ENCODE measurements at regions not wholly inside any gene's neighbourhood (a gene's known extent, or its start where the extent isn't known, plus 50 kb on each side); places are given as distances from the start of the nearest gene placed in this dataset.

DNA sequence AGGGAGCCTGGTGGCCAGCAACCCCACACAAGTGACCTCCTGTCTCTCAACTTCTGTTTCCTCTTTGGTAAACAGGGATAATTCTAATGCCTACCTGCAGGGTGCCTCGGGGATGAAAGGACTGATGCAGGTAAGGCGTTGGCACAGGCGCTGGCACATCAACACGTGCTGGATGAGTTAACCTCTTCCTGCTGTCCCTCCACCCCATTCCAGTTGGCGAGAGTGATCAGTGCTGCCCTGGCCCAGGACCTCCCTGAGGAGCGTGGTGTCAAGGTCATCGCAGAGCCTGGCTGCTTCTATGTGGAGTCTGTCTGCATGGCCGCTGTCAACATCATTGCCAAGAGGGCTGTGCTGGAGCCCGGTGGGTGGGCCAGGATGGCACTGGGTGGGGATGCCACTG is 69.1 kb upstream of the TINAGL1 start:
- TF ChIP-seq, protein P1, sequence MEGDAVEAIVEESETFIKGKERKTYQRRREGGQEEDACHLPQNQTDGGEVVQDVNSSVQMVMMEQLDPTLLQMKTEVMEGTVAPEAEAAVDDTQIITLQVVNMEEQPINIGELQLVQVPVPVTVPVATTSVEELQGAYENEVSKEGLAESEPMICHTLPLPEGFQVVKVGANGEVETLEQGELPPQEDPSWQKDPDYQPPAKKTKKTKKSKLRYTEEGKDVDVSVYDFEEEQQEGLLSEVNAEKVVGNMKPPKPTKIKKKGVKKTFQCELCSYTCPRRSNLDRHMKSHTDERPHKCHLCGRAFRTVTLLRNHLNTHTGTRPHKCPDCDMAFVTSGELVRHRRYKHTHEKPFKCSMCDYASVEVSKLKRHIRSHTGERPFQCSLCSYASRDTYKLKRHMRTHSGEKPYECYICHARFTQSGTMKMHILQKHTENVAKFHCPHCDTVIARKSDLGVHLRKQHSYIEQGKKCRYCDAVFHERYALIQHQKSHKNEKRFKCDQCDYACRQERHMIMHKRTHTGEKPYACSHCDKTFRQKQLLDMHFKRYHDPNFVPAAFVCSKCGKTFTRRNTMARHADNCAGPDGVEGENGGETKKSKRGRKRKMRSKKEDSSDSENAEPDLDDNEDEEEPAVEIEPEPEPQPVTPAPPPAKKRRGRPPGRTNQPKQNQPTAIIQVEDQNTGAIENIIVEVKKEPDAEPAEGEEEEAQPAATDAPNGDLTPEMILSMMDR (IDR thresholded peaks at IDR 0.05), result no peak
- no peak for TF ChIP-seq POLR2A (IDR thresholded peaks at IDR 0.05)
